ENCODE measurements at regions not wholly inside any gene's neighbourhood (a gene's known extent, or its start where the extent isn't known, plus 50 kb on each side); places are given as distances from the start of the nearest gene placed in this dataset.
"Not testable (repeated sequence)": the region's sequence is repeated elsewhere in the genome, so short reads cannot be mapped to it uniquely, and the experiment has no call there.

DNA sequence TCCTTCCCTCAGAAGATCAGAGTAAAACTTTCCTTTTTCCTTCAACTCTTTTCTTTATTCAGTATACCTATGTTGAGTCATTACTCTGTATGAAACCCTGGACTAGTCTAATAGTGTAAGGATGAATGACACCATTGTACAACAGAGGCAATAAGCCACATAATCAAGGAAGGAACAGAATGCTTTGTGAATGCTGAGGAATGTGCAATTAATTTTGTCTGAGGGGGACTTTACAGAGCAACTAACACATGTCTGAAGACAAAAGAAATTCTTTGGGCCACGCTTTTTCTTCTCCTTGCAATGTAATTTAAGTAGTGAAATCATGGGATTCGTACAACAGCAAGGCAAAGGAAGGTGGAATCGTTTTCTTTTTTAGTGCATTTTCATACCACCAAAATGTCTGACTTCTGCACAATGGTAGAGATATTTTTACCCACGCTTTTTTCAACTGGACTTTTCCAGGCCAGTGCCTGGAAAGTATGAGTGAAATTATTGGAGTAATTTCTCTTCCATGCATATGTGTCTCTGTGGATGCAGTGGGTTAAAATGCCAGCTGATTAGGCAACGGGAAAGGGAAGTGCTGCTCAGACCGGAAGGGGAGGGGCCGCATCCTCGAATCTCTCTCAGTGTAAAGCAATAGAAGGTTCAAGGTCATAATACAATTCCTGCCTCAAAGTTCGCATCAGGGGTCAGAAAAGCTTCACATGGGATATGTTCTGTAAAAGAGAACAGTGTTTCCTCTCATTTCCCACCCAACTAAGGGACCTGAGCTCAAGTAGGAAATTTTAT, 89.9 kb upstream of the MTHFD1L start:
- DNase-seq: no peak

DNA sequence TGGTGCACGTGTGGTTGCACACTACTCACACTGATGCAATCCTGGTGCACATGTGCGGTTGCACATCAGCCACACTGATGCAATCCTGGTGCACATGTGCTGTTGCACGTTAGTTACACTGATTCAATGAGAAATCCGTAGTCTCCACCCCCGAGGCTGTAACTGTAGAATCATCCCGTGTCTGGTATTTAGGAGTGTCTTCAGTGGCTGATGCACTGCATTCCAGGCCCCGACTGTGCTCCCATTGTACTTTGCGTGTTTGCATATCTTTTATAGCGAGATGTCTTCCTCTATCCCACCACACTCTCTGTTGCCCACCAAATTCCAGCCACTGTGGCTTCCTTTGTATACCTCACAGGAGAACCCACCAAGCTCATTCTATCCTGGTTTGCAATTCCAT, 87.8 kb upstream of the MTHFD1L start:
- DNase-seq: no peak

DNA sequence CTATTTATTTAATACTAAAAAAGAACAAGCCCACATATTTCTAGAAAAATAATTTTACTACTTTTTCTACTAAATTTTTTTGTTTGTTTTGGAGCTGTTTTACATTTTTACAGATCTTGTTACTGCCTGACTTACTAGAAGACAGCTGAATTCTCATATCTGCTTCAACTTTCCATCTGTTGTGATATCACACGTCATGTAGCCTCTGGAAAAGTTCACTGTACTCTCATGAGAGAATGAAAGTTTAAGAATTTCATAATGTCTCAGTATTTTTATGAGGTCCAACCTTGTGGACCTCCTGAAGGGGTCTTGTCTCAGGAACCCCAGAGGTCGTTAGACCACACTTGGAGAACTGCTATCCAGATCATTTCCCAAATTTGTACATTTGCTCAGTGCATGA, 81.7 kb upstream of the MTHFD1L start:
- no peak for DNase-seq

DNA sequence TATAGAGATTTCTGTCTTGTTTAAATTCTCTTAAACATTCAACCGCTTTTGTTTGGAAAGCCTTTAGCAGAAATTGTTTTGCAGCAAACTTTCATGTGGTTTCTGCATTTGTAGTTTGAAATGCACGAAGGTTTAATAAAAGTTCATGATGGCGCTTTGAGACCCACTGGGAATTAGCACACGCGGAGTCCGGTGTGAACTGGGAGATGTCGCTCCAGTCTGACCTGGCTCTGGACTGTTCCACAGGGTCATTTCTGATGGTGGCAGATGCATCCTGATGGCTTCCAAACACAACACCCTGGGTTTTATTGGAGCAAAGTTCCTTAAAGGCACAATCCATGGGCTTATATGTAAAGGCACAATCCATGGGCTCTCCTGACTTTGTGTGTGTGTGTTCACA, 78.1 kb upstream of the MTHFD1L start:
- no peak for DNase-seq

DNA sequence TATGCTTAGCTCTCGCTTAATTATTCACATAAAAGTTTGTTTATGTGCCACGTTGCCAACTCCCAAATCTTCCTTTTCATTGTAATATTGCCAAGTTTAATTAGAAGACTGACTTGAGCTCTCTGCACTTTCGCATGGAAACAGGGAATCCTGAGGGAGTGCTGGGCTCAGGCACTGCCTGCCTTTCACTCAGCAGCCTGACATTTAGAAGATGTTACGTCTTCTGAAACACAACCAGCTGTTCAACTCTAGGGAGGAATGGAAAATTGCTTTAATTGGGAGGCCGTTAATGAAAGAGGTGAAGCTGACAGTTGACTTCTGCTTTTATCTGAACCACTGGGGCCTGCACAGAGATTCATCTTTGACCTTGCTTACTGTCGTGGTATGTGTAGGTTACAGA, 77.4 kb upstream of the MTHFD1L start:
- no peak for DNase-seq

DNA sequence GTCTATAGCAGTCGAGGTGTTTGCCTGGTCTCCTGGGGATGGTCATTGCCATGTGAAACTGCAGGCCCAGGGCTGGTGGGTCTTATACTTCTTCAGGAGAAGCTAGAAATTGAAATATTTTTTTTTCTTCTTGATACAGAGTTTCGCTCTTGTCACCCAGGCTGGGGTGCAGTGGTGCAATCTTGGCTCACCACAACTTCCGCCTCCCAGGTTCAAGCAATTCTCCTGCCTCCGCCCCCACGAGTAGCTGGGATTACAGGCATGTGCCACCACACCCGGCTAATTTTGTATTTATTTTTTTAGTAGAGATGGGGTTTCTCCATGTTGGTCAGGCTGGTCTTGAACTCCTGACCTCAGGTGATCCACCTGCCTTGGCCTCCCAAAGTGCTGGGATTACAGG, 75.6 kb upstream of the MTHFD1L start:
- not testable (repeated sequence) for DNase-seq

DNA sequence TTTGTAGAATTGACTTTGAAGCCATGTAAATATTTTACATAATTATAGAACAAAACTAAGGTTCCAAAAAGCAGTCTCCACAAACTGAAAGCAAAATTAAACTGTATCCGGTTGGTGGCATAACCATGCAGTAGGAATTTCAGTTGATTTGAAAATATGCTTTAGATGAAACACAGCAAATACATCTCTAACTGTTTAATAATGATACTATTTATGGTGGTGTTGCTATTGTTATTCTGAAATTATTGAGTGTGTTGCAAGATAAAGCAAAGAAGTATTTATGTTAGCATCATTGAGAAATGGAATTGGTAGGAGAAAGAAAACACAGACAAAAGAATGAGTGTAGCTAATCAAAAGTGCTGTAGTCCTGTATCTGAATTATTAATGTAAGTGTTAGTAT, 73.8 kb upstream of the MTHFD1L start:
- DNase-seq: no peak

DNA sequence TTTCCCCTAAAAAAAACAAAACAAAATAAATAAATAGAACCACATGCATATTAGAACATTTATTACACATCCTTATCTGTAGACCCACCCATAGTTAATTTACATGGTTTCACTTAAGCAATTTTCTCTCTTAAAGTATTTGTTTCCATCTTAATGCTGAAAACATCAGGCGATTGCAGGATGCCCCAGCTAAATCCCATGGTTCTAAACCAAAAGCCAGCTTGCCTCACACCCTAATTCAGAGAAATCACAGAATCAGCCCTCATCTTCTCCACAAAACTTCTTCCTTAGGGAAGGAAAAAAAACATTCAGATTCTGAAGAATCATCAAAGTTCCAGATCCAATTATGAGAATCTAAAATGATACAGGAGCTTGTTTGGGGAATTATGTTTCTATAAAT, 67.6 kb upstream of the MTHFD1L start:
- DNase-seq: no peak

DNA sequence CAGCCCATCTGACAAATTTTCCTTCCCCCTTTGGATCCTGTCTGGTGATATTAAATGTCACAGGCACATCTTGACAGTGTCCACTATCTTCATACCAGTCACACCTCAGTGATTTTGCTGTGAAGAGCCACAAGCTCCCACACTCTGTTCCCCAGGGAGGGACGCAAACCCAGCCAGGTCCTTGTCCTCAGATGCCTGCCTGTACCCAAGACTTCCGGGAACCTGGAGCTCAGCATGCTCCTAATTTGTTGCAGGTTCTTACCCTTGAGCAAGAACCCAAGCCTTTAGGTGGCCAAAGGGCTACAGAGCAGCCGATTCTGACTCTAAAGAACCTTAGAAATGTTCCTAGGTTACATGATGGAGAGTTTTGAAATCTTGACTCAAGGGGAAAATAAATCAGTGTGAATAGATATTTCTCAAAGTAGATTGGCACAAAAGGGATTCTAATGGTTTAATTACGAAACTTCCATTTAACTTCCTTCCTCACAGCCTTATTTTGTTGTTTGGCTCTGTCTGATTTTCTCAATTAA, 66.2 kb upstream of the MTHFD1L start:
- no peak for DNase-seq

DNA sequence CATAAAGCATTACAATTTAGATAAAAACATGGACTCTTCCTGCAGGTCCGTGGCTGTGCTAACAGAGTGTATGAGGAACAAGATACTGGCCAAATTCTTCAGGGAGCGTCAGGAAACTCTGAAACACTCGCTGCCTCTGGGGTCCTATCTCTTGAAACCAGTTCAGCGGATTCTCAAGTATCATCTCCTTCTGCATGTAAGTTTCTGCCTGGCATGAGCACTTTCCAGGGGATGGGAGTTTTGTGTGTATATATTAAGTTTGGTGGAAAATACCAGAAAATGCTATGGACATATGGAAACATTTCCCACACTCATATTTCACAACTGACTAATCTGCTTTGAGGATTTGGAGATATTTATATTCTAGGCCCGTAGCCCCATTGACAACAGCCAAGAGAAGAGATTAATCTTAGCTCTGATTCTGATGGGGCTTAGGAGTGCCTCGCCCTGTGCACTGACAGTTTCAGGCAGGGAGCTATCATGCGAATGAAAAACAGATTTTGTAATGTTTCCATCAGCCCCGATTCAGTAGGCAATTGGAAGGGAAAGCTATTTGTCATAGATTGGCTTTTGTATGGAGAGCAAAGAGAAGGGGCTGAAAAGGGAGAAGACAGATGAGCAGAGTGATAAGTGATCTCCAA, 64.7 kb upstream of the MTHFD1L start:
- no peak for DNase-seq

DNA sequence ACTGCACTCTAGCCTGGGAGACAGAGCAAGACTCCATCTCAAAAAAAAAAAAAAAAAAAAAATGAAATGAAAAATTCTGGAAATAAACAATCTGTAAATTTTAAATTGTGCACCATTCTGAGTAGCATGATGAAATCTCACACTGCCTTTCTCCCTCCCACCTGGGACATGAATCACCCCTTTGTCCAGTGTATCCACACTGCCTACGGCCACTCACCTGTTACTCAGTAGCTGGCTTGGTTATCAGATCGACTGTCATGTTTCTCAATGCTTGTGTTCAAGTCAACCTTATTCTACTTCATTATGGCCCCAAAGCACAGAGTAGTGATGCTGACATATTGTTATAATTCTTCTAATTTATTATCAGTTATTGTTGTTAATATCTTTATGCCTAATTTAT, 58.7 kb upstream of the MTHFD1L start:
- DNase-seq: no peak

DNA sequence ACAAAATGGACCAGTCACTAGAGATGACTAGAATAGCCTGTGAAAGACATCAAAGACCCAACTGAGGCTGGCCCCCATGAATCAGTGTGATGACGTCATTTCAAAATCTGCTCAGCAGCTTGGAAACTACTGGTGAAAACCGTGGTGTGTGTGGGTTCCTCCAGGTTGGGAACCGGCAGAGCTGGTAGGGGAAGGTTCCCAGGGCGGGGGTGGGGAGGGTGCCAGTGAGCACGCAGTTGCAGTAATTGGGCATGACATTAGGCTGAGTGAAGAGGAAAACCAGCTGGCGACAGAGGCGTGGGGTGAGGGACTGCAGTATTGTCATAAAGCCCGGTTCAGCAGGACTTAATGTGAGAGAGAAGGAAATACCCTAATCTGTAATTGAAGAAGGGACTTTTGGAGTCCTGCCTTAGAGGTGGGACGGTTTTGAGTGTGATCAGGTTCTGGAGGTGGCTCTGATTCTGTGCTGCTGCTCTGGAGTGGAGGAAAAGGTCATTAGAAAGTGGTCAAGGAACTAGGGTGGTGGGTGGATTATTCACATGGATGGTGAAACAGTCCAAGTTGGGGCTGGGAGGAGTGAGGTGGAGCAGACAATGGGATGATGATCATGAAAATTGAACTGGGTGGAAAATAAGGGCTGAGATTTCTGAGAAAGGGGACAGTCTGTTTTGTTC, 52.0 kb upstream of the MTHFD1L start:
- DNase-seq: no peak

DNA sequence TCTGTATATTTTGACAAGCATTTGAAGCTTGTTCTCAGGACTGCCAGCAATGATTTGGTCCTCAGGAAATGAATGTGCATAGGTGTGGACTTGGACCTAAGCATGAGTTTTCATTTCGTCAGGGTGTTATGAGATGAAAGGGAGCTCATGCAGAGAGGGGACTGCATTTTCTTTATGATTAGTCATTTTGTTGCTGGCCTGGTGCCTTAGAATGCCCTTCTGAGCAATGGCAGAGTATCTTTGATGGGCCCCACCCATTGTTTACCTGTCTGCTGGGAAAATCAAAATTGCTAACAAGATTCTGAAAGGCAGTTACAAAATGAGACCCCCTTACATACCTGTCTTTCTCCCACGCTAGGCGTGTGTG, 51.5 kb upstream of the MTHFD1L start:
- no peak for DNase-seq
